ENCODE measurements at regions not wholly inside any gene's neighbourhood (a gene's known extent, or its start where the extent isn't known, plus 50 kb on each side); places are given as distances from the start of the nearest gene placed in this dataset.
A peak's percentile ranks its signal among the peaks of the same experiment; 100 is the strongest.

- DNase-seq (ENCODE audit: low read depth), result no peak
These were observed 128.4 kb upstream of the AP1S2 start for GRCh38 chrX:15983034-15983433.

GRCh38 chrX:15977644-15978043 is 123.0 kb upstream of the AP1S2 start:
- DNase-seq (ENCODE audit: low read depth), result no peak

- no peak for DNase-seq (ENCODE audit: low read depth)
These were observed 121.8 kb upstream of the AP1S2 start for GRCh38 chrX:15976396-15976795.

GRCh38 chrX:15973946-15974345 is 119.3 kb upstream of the AP1S2 start:
- no peak for DNase-seq (ENCODE audit: low read depth)

GRCh38 chrX:15973299-15973698 is 118.7 kb upstream of the AP1S2 start:
- no peak for DNase-seq (ENCODE audit: low read depth)

- no peak for DNase-seq (ENCODE audit: low read depth)
These were observed 117.1 kb upstream of the AP1S2 start for GRCh38 chrX:15971696-15972095.

- DNase-seq (ENCODE audit: low read depth), result no peak
These were observed 109.2 kb upstream of the AP1S2 start for GRCh38 chrX:15963858-15964257.

- no peak for DNase-seq (ENCODE audit: low read depth)
These were observed 105.6 kb upstream of the AP1S2 start for GRCh38 chrX:15960237-15960636.

- DNase-seq (ENCODE audit: low read depth), result no peak
These were observed 102.1 kb upstream of the AP1S2 start for GRCh38 chrX:15956681-15957080.

- no peak for DNase-seq (ENCODE audit: low read depth)
These were observed 99.2 kb upstream of the AP1S2 start for GRCh38 chrX:15953801-15954200.

- no peak for DNase-seq (ENCODE audit: low read depth)
These were observed 97.6 kb upstream of the AP1S2 start for GRCh38 chrX:15952212-15952611.

GRCh38 chrX:15948318-15948660 is 93.7 kb upstream of the AP1S2 start:
- DNase-seq (ENCODE audit: low read depth), result no peak

GRCh38 chrX:15947648-15948317 is 93.2 kb upstream of the AP1S2 start:
- DNase-seq (ENCODE audit: low read depth), result no peak

- peak; percentile 40 for DNase-seq (ENCODE audit: low read depth)
These were observed 92.4 kb upstream of the AP1S2 start for GRCh38 chrX:15946783-15947580.

GRCh38 chrX:15943391-15943790 is 88.8 kb upstream of the AP1S2 start:
- no peak for DNase-seq (ENCODE audit: low read depth)

- DNase-seq (ENCODE audit: low read depth), result no peak
These were observed 87.7 kb upstream of the AP1S2 start for GRCh38 chrX:15942307-15942706.

GRCh38 chrX:15939737-15940136 is 85.1 kb upstream of the AP1S2 start:
- no peak for DNase-seq (ENCODE audit: low read depth)

GRCh38 chrX:15938072-15938471 is 83.5 kb upstream of the AP1S2 start:
- no peak for DNase-seq (ENCODE audit: low read depth)

- DNase-seq (ENCODE audit: low read depth), result no peak
These were observed 76.7 kb upstream of the AP1S2 start for GRCh38 chrX:15931362-15931761.

- no peak for DNase-seq (ENCODE audit: low read depth)
These were observed 76.0 kb upstream of the AP1S2 start for GRCh38 chrX:15930585-15930984.

- DNase-seq (ENCODE audit: low read depth), result no peak
These were observed 74.6 kb upstream of the AP1S2 start for GRCh38 chrX:15929194-15929593.

- no peak for DNase-seq (ENCODE audit: low read depth)
These were observed 72.0 kb upstream of the AP1S2 start for GRCh38 chrX:15926622-15927021.

- DNase-seq (ENCODE audit: low read depth), result no peak
These were observed 63.4 kb upstream of the AP1S2 start for GRCh38 chrX:15918003-15918402.

- no peak for DNase-seq (ENCODE audit: low read depth)
These were observed 62.1 kb upstream of the AP1S2 start for GRCh38 chrX:15916704-15917084.

Measured in HS-27A (cell line).